Tibial nerve (tissue), 4 donors: ENCODE measurements at regions not wholly inside any gene's neighbourhood (a gene's known extent, or its start where the extent isn't known, plus 50 kb on each side); places are given as distances from the start of the nearest gene placed in this dataset.

ENCODE experiments used
- DNase-seq, 2 donors: peaks; one replicate each; pipeline ENCODE4 v3.0.0-alpha.2; 2019; ENCODE audit warnings: low spot score in 2 of 2
- H3K27ac ChIP-seq, 4 donors: fragments of 200-600 bp; sonication (generic) in 3 of 4; one replicate each; pipeline ENCODE4 v1.5.1; 2017 to 2019; ENCODE audit warnings: mild to moderate bottlenecking in 1 of 4
- H3K27me3 ChIP-seq, 2 donors: fragments of 200-600 bp; sonication (generic) in 1 of 2; one replicate each; pipeline versions ENCODE4 v1.5.1 to v1.6.0; 2017 to 2019
- H3K36me3 ChIP-seq, 3 donors: fragments of 200-600 bp; sonication (generic); one replicate each; pipeline ENCODE4 v1.5.1; 2018 to 2019
- H3K4me1 ChIP-seq, 4 donors: fragments of 200-600 bp; sonication (generic) in 3 of 4; one replicate each; pipeline ENCODE4 v1.5.1; 2017 to 2019
- H3K4me3 ChIP-seq, 4 donors: fragments of 200-600 bp; sonication (generic) in 3 of 4; one replicate each; pipeline ENCODE4 v1.5.1; 2017 to 2019; ENCODE audit warnings: mild to moderate bottlenecking in 1 of 4, moderate library complexity in 1 of 4
- H3K9me3 ChIP-seq, 4 donors: fragments of 200-600 bp; sonication (generic) in 3 of 4; one replicate each; pipeline ENCODE4 v1.5.1; 2017 to 2019
- EP300 ChIP-seq, 2 donors: sonication (generic); formaldehyde crosslinking; IDR thresholded peaks; one replicate each; pipeline ENCODE4 v1.6.1; 2017; ENCODE audit warnings: antibody characterized with exemption in 2 of 2, mild to moderate bottlenecking in 1 of 2
- POLR2A ChIP-seq, 2 donors: fragments of 450-650 bp; IDR thresholded peaks; one replicate each; pipeline ENCODE4 v1.6.1; 2017; ENCODE audit warnings: antibody characterized with exemption in 2 of 2, mild to moderate bottlenecking in 2 of 2, moderate library complexity in 2 of 2
- WGBS, 2 donors: methylation state at CpG; one replicate each; pipeline ENCODE4 v1.1.5; 2018; 5-methylcytosine and 5-hydroxymethylcytosine counted together
- TF ChIP-seq, protein P1 (sequence below), 5 experiments: fragments of 200-600 bp in 3 of 5; fragments of 450-650 bp in 2 of 5; sonication (generic) in 3 of 5; IDR thresholded peaks; one replicate each; pipeline ENCODE4 v1.5.1; 2016 to 2019; ENCODE audit warnings: antibody characterized with exemption in 5 of 5, mild to moderate bottlenecking in 3 of 5, moderate library complexity in 2 of 5

DNA sequence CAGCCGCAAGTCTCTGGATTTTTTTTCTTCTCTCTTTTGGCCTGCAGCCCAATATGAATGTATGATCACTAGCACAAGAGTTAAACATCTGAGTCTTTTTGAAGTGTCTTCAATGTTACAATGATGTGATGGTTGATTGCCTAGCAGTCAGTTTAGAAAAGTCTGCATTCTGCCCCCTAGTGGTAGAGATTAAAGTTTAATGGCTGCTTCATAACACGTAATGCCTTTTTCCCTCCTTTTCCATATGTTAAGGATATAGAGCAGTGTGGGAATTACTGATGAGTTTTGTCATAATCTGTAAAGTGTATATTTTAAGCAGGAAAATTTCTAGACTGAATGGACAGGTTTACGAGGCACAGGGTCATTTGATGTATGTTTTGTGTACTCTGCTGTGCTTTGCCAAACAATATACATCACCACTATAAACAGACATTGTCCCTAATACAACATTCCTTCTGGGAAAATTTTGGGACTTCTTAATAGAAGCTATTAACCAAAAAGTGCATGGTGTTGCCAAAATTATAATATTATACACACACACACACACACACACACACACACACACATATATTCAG is 1038.5 kb upstream of the NR2F2 start:
- peak overlapping the region in 1 of 4 donors; percentile 22 for H3K4me3 ChIP-seq
- TF ChIP-seq, protein P1, sequence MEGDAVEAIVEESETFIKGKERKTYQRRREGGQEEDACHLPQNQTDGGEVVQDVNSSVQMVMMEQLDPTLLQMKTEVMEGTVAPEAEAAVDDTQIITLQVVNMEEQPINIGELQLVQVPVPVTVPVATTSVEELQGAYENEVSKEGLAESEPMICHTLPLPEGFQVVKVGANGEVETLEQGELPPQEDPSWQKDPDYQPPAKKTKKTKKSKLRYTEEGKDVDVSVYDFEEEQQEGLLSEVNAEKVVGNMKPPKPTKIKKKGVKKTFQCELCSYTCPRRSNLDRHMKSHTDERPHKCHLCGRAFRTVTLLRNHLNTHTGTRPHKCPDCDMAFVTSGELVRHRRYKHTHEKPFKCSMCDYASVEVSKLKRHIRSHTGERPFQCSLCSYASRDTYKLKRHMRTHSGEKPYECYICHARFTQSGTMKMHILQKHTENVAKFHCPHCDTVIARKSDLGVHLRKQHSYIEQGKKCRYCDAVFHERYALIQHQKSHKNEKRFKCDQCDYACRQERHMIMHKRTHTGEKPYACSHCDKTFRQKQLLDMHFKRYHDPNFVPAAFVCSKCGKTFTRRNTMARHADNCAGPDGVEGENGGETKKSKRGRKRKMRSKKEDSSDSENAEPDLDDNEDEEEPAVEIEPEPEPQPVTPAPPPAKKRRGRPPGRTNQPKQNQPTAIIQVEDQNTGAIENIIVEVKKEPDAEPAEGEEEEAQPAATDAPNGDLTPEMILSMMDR (IDR thresholded peaks at IDR 0.05), result peak; percentile 50 to 76 (median 72)
- TF ChIP-seq POLR2A (IDR thresholded peaks at IDR 0.05) (no peak), EP300 (IDR thresholded peaks at IDR 0.05) (peak in 1 of 2 donors; percentile 32)
- no peaks in the 10 kb centered on the region for H3K9me3 ChIP-seq
- no peak for DNase-seq
- H3K36me3 ChIP-seq, result no peaks in the 10 kb centered on the region
- H3K27me3 ChIP-seq, result no peaks in the 10 kb centered on the region
- 52% methylated on average over 3 of the region's 3 CpGs for WGBS, 2 donors
- peaks cover 0 to 88% (median 35%) of the 10 kb centered on the region in 4 donors for H3K4me1 ChIP-seq
- peak overlapping the region in 3 of 4 donors; percentile 76 to 97 (median 93) for H3K27ac ChIP-seq

DNA sequence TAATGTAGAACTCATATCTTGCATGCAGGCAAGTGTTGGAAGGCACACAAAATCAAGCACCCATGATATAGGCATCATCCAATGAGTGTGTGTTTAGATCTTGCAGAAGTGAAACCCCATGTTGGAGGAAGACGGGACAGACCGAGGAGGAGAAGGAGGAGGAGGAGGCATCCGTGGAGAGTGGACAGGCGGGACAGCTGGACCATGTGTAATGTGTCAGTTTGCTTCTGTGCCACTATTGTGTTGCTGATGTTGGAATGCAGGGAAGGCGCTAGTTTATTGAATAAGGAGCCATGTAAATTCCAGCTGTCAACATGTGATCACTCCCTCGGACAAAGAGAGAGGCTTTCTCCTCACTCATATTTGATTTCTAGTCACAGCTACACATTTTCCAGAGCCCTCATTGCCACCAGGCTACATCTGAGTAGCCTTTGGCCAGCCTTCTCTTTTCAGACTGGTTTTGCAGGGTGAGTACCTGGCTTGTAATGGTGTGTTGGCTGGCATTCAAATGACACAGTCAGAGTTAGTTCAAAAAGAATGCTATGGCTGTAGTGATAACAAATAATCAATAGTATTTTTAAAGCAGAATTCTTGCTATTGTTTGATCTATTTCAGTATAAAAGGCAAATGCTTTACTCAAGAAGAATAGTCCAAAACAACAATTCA is 1037.6 kb upstream of the NR2F2 start:
- TF ChIP-seq POLR2A (IDR thresholded peaks at IDR 0.05) (peak in 1 of 2 donors; percentile 18), EP300 (IDR thresholded peaks at IDR 0.05) (peak in 1 of 2 donors; percentile 58)
- TF ChIP-seq, protein P1 (IDR thresholded peaks at IDR 0.05), result no peak
- DNase-seq, result no peak
- Histone ChIP-seq H3K4me3 (peak overlapping the region; percentile 8 to 40 (median 28)), H3K27ac (peak overlapping the region; percentile 57 to 97 (median 84)), H3K4me1 (peaks cover 0 to 89% (median 32%) of the 10 kb centered on the region in 4 donors), H3K27me3 (no peaks in the 10 kb centered on the region), H3K36me3 (no peaks in the 10 kb centered on the region), H3K9me3 (no peaks in the 10 kb centered on the region)
- WGBS, 2 donors, result 28 to 29% methylated on average over 6 of the region's 6 CpGs

DNA sequence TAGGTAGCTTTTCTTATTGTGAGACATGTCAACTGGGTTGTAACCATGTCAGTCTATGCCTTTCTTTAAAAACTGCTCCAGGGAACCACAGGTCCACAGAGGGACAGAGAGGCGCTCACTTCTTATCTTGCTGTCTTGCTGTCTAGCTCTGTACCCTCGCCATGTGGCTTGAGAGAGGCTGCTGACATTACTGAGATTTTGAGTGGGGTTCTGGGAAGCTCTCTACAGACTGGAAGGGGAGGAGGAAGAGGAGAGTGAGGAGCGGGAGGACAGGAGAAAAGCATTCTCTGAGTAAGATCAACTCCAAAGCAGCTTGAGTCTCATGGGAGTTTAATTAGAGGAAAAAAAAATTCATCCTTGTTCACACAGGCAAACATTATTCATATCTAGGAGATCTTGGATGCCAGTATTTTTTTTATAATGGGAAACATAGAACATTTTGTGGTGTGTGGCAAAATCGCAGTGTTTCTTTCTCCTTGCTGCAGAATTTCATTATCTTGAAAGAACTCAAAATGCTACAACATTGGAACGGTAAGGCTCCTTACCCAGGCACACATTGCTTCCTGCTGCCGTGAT is 1037.0 kb upstream of the NR2F2 start:
- DNase-seq, result no peak
- peak overlapping the region; percentile 57 to 97 (median 84) for H3K27ac ChIP-seq
- no peaks in the 10 kb centered on the region for H3K27me3 ChIP-seq
- peak in 1 of 2 donors; percentile 7 for TF ChIP-seq EP300 (IDR thresholded peaks at IDR 0.05)
- no peak for TF ChIP-seq POLR2A (IDR thresholded peaks at IDR 0.05)
- TF ChIP-seq, protein P1 (IDR thresholded peaks at IDR 0.05), result no peak
- H3K4me3 ChIP-seq, result peak overlapping the region; percentile 8 to 40 (median 28)
- peaks cover 0 to 84% (median 28%) of the 10 kb centered on the region in 4 donors for H3K4me1 ChIP-seq
- H3K36me3 ChIP-seq, result no peaks in the 10 kb centered on the region
- WGBS, 2 donors, result 37 to 41% methylated on average over 6 of the region's 6 CpGs
- no peaks in the 10 kb centered on the region for H3K9me3 ChIP-seq

DNA sequence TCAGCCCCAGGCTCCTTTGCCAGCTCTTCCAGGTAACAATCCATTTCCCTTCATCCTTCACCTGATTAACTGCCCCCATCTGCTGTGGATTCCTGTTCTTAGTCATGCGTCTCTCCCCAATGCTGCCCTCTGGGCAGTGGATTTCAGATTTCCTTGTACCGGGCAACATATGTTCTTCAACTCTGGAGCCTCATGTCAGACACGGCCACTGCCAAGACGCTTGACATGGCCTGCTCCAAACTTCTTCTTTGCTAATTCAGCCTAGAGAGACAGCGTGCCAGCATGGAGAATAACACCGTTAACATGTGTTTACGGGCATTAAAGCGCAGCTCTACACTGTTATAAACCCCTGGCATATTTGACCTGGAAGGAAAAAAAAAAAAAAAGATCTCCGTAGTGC is 1035.1 kb upstream of the NR2F2 start:
- TF ChIP-seq, protein P1 (IDR thresholded peaks at IDR 0.05), result no peak
- TF ChIP-seq POLR2A (IDR thresholded peaks at IDR 0.05) (no peak), EP300 (IDR thresholded peaks at IDR 0.05) (peak in 1 of 2 donors; percentile 40)
- peaks cover 0 to 72% (median 20%) of the 10 kb centered on the region in 4 donors for H3K4me1 ChIP-seq
- DNase-seq, result no peak
- 44 to 60% methylated on average over 9 of the region's 9 CpGs for WGBS, 2 donors
- no peaks in the 10 kb centered on the region for H3K9me3 ChIP-seq
- no peak overlapping the region for H3K4me3 ChIP-seq
- H3K36me3 ChIP-seq, result no peaks in the 10 kb centered on the region
- H3K27ac ChIP-seq, result peak overlapping the region; percentile 31 to 97 (median 76)
- H3K27me3 ChIP-seq, result no peaks in the 10 kb centered on the region
